HEK293 (cell line): ENCODE measurements at regions not wholly inside any gene's neighbourhood (a gene's known extent, or its start where the extent isn't known, plus 50 kb on each side); places are given as distances from the start of the nearest gene placed in this dataset.

Experiments
- CTCF ChIA-PET: fragments of 350-600 bp; formaldehyde crosslinking; extraction: SDS; loops from one replicate; lab custom pipeline; 2021; ENCODE audit warnings: antibody characterized with exemption; lab: Yijun Ruan, JAX
- POLR2A ChIA-PET: fragments of 300-600 bp; formaldehyde crosslinking; extraction: SDS; loops from one replicate; lab custom pipeline; 2020; ENCODE audit warnings: antibody characterized with exemption, inconsistent platforms; lab: Yijun Ruan, JAX
- H3K27ac ChIP-seq: fragments of 200-500 bp; sonication (Bioruptor generic); 2 replicates; pipeline ENCODE4 v1.5.1; 2014; ENCODE audit warnings: low read depth, low read length, control low read depth, inconsistent platforms; ENCODE audit errors: extremely low read depth
- H3K36me3 ChIP-seq, 2 experiments: fragments of 200-500 bp in 1 of 2; sonication (Bioruptor generic) in 1 of 2; 1 replicate in 1 of 2; 2 replicates in 1 of 2; pipeline ENCODE4 v1.5.1; 2014 to 2017; ENCODE audit warnings: inconsistent platforms in 2 of 2, low read length in 2 of 2; ENCODE audit not compliant: control insufficient read depth in 2 of 2, insufficient read depth in 1 of 2
- H3K4me1 ChIP-seq: fragments of 200-500 bp; sonication (Bioruptor generic); 2 replicates; pipeline ENCODE4 v1.5.1; 2014; ENCODE audit warnings: mild to moderate bottlenecking, low read length, inconsistent platforms; ENCODE audit not compliant: control insufficient read depth, insufficient read depth
- H3K4me3 ChIP-seq: 2 replicates; pipeline ENCODE4 v1.5.1; 2011; ENCODE audit warnings: low read depth, mild to moderate bottlenecking, control low read depth, low read length, moderate library complexity
- H3K9me3 ChIP-seq: fragments of 200-500 bp; sonication (Bioruptor generic); 2 replicates; pipeline ENCODE4 v1.5.1; 2014; ENCODE audit warnings: low read depth, low read length, inconsistent platforms; ENCODE audit not compliant: control insufficient read depth, insufficient read depth
- BCL11B ChIP-seq: fragments of 450-650 bp; formaldehyde crosslinking; IDR thresholded peaks from 2 replicates; pipeline ENCODE4 v1.5.1; 2016; ENCODE audit warnings: low read depth, missing biosample characterization, missing genetic modification characterization
- EGR2 ChIP-seq: fragments of 450-650 bp; formaldehyde crosslinking; IDR thresholded peaks from 2 replicates; pipeline ENCODE4 v1.5.1; 2016; ENCODE audit warnings: low read depth, missing biosample characterization, missing genetic modification characterization
- IKZF3 ChIP-seq: fragments of 450-650 bp; IDR thresholded peaks from 2 replicates; pipeline ENCODE4 v1.5.0; 2018; ENCODE audit warnings: missing biosample characterization, mild to moderate bottlenecking, missing genetic modification characterization, moderate library complexity
- KLF1 ChIP-seq: fragments of 450-650 bp; formaldehyde crosslinking; IDR thresholded peaks from 2 replicates; pipeline ENCODE4 v1.5.1; 2016; ENCODE audit warnings: missing biosample characterization, missing genetic modification characterization
- KLF7 ChIP-seq: fragments of 450-650 bp; formaldehyde crosslinking; IDR thresholded peaks from 2 replicates; pipeline ENCODE4 v1.5.1; 2016; ENCODE audit warnings: missing biosample characterization, missing genetic modification characterization, borderline replicate concordance
- PRDM1 ChIP-seq: fragments of 450-650 bp; formaldehyde crosslinking; IDR thresholded peaks from 2 replicates; pipeline ENCODE4; 2016; ENCODE audit warnings: missing biosample characterization, missing genetic modification characterization
- SP2 ChIP-seq: fragments of 450-650 bp; formaldehyde crosslinking; IDR thresholded peaks from 2 replicates; pipeline ENCODE4 v1.5.1; 2016; ENCODE audit warnings: missing biosample characterization, missing genetic modification characterization
- SP3 ChIP-seq: fragments of 450-650 bp; formaldehyde crosslinking; IDR thresholded peaks from 2 replicates; pipeline ENCODE4 v1.5.1; 2016; ENCODE audit warnings: missing biosample characterization, missing genetic modification characterization
- TRIM28 ChIP-seq: IDR thresholded peaks from 2 replicates; pipeline ENCODE4 v1.6.1; 2011; ENCODE audit warnings: low read length, control low read depth, borderline replicate concordance
- ZBTB21 ChIP-seq: fragments of 450-650 bp; formaldehyde crosslinking; IDR thresholded peaks from 2 replicates; pipeline ENCODE4 v1.5.1; 2017; ENCODE audit warnings: missing biosample characterization, missing genetic modification characterization
- ZIC2 ChIP-seq: fragments of 450-650 bp; formaldehyde crosslinking; IDR thresholded peaks from 2 replicates; pipeline ENCODE4 v1.5.1; 2016; ENCODE audit warnings: missing biosample characterization, missing genetic modification characterization
- ZNF121 ChIP-seq: fragments of 450-650 bp; formaldehyde crosslinking; IDR thresholded peaks from 2 replicates; pipeline ENCODE4 v1.5.1; 2016; ENCODE audit warnings: missing biosample characterization, missing genetic modification characterization
- ZNF138 ChIP-seq: fragments of 450-650 bp; formaldehyde crosslinking; IDR thresholded peaks from 2 replicates; pipeline ENCODE4 v1.5.1; 2016; ENCODE audit warnings: missing biosample characterization, missing genetic modification characterization, borderline replicate concordance
- ZNF169 ChIP-seq: fragments of 450-650 bp; formaldehyde crosslinking; IDR thresholded peaks from 2 replicates; pipeline ENCODE4 v1.5.1; 2016; ENCODE audit warnings: missing biosample characterization, missing genetic modification characterization
- ZNF239 ChIP-seq: fragments of 450-650 bp; formaldehyde crosslinking; IDR thresholded peaks from 2 replicates; pipeline ENCODE4 v1.5.1; 2016; ENCODE audit warnings: missing biosample characterization, missing genetic modification characterization
- ZNF266 ChIP-seq: fragments of 450-650 bp; formaldehyde crosslinking; IDR thresholded peaks from 2 replicates; pipeline ENCODE4 v1.5.1; 2016; ENCODE audit warnings: missing biosample characterization, missing genetic modification characterization, low read depth
- ZNF292 ChIP-seq: fragments of 450-650 bp; formaldehyde crosslinking; IDR thresholded peaks from 2 replicates; pipeline ENCODE4 v1.5.1; 2016; ENCODE audit warnings: low read depth, missing biosample characterization, missing genetic modification characterization, borderline replicate concordance
- ZNF350 ChIP-seq: fragments of 450-650 bp; formaldehyde crosslinking; IDR thresholded peaks from 2 replicates; pipeline ENCODE4 v1.5.0; 2017; ENCODE audit warnings: missing biosample characterization, mild to moderate bottlenecking, missing genetic modification characterization
- ZNF530 ChIP-seq: fragments of 450-650 bp; formaldehyde crosslinking; IDR thresholded peaks from 2 replicates; pipeline ENCODE4 v1.5.1; 2016; ENCODE audit warnings: low read depth, missing biosample characterization, missing genetic modification characterization
- ZNF558 ChIP-seq: fragments of 450-650 bp; formaldehyde crosslinking; IDR thresholded peaks from 2 replicates; pipeline ENCODE4 v1.5.1; 2016; ENCODE audit warnings: missing biosample characterization, missing genetic modification characterization
- ZNF610 ChIP-seq: fragments of 450-650 bp; formaldehyde crosslinking; IDR thresholded peaks from 2 replicates; pipeline ENCODE4 v1.5.1; 2016; ENCODE audit warnings: missing biosample characterization, missing genetic modification characterization, borderline replicate concordance
- ZNF747 ChIP-seq: fragments of 450-650 bp; formaldehyde crosslinking; IDR thresholded peaks from 2 replicates; pipeline ENCODE4 v1.5.1; 2016; ENCODE audit warnings: missing biosample characterization, missing genetic modification characterization
- ZNF830 ChIP-seq: fragments of 450-650 bp; IDR thresholded peaks from 2 replicates; pipeline ENCODE4 v1.5.0; 2018; ENCODE audit warnings: missing biosample characterization, missing genetic modification characterization, low read depth, mild to moderate bottlenecking, moderate library complexity
- ZSCAN30 ChIP-seq: fragments of 450-650 bp; IDR thresholded peaks from 2 replicates; pipeline ENCODE4 v1.5.1; 2018; ENCODE audit warnings: missing biosample characterization, mild to moderate bottlenecking, missing genetic modification characterization, moderate library complexity
- ZXDB ChIP-seq: fragments of 450-650 bp; formaldehyde crosslinking; IDR thresholded peaks from 2 replicates; pipeline ENCODE4 v1.5.1; 2016; ENCODE audit warnings: missing biosample characterization, missing genetic modification characterization
- TF ChIP-seq, protein P1 (sequence below): fragments of 450-650 bp; formaldehyde crosslinking; IDR thresholded peaks from 2 replicates; pipeline ENCODE4 v1.5.1; 2016; ENCODE audit warnings: missing biosample characterization, missing genetic modification characterization
- TF ChIP-seq, protein P2 (sequence below): fragments of 450-650 bp; formaldehyde crosslinking; conservative IDR thresholded peaks from 2 replicates; pipeline ENCODE4 v1.5.1; 2016; ENCODE audit warnings: low read depth, missing biosample characterization, missing genetic modification characterization
- TF ChIP-seq, protein P3 (sequence below): fragments of 450-650 bp; formaldehyde crosslinking; IDR thresholded peaks from 2 replicates; pipeline ENCODE4 v1.5.1; 2016; ENCODE audit warnings: missing biosample characterization, missing genetic modification characterization

DNA sequence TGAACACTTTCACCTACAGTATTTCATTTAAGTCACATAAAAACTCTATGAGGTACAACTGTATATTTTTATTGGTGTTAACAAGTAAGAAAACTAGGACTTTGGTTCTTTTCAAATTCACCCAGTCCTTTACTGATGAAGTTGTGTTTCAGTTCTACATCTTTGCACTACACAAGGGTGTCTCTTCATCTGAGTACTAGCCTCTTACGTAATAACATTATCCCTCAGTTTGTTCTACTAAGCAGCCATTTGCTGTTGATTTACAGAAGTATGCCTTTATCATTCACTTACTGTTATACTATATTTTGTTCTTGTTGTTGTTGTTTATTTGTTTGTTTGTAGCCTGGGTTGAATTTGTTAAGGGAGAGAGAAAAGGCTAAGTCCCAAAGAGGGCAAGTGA, 311.9 kb downstream of the PLOD2 start:
- no peak overlapping the region for H3K27ac ChIP-seq
- H3K9me3 ChIP-seq = no peaks in the 10 kb centered on the region
- ChIA-PET CTCF (no interaction called here), POLR2A (no interaction called here)
- no peaks in the 10 kb centered on the region for H3K36me3 ChIP-seq
- H3K4me3 ChIP-seq = no peak overlapping the region
- TF ChIP-seq KLF7 (tag by site-specific recombination) = no peak
- no peaks in the 10 kb centered on the region for H3K4me1 ChIP-seq

DNA sequence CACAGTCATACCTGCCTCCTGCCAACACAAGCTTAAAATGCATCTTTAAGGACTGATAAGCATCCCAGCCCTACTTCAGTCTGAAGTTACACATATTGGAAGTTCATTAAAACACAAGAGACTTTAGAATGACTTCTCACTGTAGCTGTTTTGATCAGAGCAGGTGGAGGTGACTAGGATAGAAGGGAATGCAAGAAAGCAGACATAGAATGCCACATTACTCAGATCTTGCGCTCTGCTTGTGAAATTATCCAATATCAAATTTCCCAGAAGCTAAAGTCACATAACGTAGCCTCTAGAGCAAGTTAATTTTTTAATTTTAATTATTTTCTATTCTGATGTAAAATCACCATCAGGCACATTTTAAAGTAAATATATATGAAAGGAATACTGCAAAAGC, 306.5 kb downstream of the PLOD2 start:
- ChIA-PET POLR2A (no interaction called here), CTCF (no interaction called here)
- H3K36me3 ChIP-seq = no peaks in the 10 kb centered on the region
- TF ChIP-seq ZXDB (tag by site-specific recombination) = no peak
- no peak for TF ChIP-seq ZNF350
- TF ChIP-seq ZSCAN30 = no peak
- TF ChIP-seq, protein P1, sequence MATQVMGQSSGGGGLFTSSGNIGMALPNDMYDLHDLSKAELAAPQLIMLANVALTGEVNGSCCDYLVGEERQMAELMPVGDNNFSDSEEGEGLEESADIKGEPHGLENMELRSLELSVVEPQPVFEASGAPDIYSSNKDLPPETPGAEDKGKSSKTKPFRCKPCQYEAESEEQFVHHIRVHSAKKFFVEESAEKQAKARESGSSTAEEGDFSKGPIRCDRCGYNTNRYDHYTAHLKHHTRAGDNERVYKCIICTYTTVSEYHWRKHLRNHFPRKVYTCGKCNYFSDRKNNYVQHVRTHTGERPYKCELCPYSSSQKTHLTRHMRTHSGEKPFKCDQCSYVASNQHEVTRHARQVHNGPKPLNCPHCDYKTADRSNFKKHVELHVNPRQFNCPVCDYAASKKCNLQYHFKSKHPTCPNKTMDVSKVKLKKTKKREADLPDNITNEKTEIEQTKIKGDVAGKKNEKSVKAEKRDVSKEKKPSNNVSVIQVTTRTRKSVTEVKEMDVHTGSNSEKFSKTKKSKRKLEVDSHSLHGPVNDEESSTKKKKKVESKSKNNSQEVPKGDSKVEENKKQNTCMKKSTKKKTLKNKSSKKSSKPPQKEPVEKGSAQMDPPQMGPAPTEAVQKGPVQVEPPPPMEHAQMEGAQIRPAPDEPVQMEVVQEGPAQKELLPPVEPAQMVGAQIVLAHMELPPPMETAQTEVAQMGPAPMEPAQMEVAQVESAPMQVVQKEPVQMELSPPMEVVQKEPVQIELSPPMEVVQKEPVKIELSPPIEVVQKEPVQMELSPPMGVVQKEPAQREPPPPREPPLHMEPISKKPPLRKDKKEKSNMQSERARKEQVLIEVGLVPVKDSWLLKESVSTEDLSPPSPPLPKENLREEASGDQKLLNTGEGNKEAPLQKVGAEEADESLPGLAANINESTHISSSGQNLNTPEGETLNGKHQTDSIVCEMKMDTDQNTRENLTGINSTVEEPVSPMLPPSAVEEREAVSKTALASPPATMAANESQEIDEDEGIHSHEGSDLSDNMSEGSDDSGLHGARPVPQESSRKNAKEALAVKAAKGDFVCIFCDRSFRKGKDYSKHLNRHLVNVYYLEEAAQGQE = no peak
- no peak for TF ChIP-seq EGR2 (tag by site-specific recombination)
- no peak for TF ChIP-seq ZNF138 (tag by site-specific recombination)
- TF ChIP-seq TRIM28 = no peak
- TF ChIP-seq ZNF121 (tag by site-specific recombination) = no peak
- TF ChIP-seq ZNF292 (tag by site-specific recombination) = no peak
- no peak for TF ChIP-seq PRDM1 (tag by site-specific recombination)
- TF ChIP-seq ZNF266 (tag by site-specific recombination) = no peak
- TF ChIP-seq KLF1 (tag by site-specific recombination) = no peak
- TF ChIP-seq ZNF239 (tag by site-specific recombination) = no peak
- TF ChIP-seq BCL11B = no peak
- TF ChIP-seq ZNF610 = no peak
- no peak for TF ChIP-seq ZNF747 (tag by site-specific recombination)
- no peak for TF ChIP-seq ZNF558
- no peak for TF ChIP-seq SP3 (tag by site-specific recombination)
- TF ChIP-seq ZIC2 (tag by site-specific recombination) = no peak
- no peak for TF ChIP-seq ZNF530 (tag by site-specific recombination)
- no peaks in the 10 kb centered on the region for H3K4me1 ChIP-seq
- no peak overlapping the region for H3K27ac ChIP-seq
- no peaks in the 10 kb centered on the region for H3K9me3 ChIP-seq
- H3K4me3 ChIP-seq = no peak overlapping the region

DNA sequence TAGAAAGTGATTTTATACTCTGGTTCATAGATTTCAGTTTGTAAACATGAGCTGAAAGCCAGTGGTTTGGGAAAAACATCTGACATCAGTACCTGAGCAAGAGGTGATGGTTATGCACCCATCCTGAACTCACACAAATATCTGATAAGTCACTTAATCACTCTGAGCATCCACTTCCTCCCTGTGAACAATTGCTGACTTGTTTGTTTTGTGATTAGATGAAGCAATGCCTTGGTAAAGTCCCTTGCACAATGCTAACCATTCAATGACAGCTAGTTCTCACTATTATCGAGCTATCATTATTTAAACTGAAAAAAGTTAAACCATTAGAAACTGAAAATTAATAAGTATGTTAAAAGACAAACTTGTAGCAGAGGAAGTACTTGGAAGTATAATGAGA, 303.0 kb downstream of the PLOD2 start:
- no peaks in the 10 kb centered on the region for H3K9me3 ChIP-seq
- CTCF ChIA-PET = no interaction called here
- POLR2A ChIA-PET = no interaction called here
- H3K36me3 ChIP-seq = no peaks in the 10 kb centered on the region
- no peaks in the 10 kb centered on the region for H3K4me1 ChIP-seq
- H3K4me3 ChIP-seq = no peak overlapping the region
- H3K27ac ChIP-seq = no peak overlapping the region
- TF ChIP-seq IKZF3 (tag by site-specific recombination) (no peak), ZNF169 (no peak), ZNF830 (no peak), ZBTB21 (tag by site-specific recombination) (no peak), SP2 (tag by site-specific recombination) (no peak), ZNF747 (tag by site-specific recombination) (no peak)
- TF ChIP-seq, protein P2, sequence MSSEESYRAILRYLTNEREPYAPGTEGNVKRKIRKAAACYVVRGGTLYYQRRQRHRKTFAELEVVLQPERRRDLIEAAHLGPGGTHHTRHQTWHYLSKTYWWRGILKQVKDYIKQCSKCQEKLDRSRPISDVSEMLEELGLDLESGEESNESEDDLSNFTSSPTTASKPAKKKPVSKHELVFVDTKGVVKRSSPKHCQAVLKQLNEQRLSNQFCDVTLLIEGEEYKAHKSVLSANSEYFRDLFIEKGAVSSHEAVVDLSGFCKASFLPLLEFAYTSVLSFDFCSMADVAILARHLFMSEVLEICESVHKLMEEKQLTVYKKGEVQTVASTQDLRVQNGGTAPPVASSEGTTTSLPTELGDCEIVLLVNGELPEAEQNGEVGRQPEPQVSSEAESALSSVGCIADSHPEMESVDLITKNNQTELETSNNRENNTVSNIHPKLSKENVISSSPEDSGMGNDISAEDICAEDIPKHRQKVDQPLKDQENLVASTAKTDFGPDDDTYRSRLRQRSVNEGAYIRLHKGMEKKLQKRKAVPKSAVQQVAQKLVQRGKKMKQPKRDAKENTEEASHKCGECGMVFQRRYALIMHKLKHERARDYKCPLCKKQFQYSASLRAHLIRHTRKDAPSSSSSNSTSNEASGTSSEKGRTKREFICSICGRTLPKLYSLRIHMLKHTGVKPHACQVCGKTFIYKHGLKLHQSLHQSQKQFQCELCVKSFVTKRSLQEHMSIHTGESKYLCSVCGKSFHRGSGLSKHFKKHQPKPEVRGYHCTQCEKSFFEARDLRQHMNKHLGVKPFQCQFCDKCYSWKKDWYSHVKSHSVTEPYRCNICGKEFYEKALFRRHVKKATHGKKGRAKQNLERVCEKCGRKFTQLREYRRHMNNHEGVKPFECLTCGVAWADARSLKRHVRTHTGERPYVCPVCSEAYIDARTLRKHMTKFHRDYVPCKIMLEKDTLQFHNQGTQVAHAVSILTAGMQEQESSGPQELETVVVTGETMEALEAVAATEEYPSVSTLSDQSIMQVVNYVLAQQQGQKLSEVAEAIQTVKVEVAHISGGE (tag by site-specific recombination) = no peak
- TF ChIP-seq, protein P3, sequence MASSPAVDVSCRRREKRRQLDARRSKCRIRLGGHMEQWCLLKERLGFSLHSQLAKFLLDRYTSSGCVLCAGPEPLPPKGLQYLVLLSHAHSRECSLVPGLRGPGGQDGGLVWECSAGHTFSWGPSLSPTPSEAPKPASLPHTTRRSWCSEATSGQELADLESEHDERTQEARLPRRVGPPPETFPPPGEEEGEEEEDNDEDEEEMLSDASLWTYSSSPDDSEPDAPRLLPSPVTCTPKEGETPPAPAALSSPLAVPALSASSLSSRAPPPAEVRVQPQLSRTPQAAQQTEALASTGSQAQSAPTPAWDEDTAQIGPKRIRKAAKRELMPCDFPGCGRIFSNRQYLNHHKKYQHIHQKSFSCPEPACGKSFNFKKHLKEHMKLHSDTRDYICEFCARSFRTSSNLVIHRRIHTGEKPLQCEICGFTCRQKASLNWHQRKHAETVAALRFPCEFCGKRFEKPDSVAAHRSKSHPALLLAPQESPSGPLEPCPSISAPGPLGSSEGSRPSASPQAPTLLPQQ (tag by site-specific recombination) = no peak
